Astrocyte (in vitro differentiated cells and primary cell): ENCODE measurements at regions not wholly inside any gene's neighbourhood (a gene's known extent, or its start where the extent isn't known, plus 50 kb on each side); places are given as distances from the start of the nearest gene placed in this dataset.

Source experiments
- EZH2 ChIP-seq: IDR thresholded peaks from 2 replicates; pipeline ENCODE4 v1.6.1; 2012; ENCODE audit warnings: mild to moderate bottlenecking, low read length, inconsistent platforms; ENCODE audit not compliant: insufficient read depth
- TF ChIP-seq, protein P1 (sequence below): IDR thresholded peaks from 2 replicates; pipeline ENCODE4 v1.5.1; 2011; ENCODE audit warnings: low read depth, mild to moderate bottlenecking, inconsistent platforms, low read length, moderate library complexity; ENCODE audit not compliant: insufficient read depth

DNA sequence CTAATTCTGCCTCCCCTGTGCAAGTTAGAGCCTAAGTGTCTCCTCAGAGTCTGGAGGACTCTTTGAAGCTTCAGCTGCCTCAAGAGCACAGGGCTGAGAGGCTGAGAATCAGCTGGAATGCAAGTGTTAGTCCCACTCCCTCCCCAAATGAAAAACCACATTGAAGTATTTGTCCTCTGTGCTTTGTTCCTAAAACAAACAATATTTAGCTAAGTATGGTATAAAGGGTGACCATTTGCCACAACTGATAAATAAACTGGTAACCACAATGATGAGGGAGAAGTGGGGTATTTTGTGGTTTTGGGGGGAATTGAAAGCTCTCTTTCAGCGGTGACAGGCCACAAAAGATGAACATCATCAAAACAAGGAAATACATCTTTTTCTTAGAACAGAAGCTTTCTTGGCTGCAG lies 91.7 kb upstream of the HDDC2 start:
- TF ChIP-seq, protein P1, sequence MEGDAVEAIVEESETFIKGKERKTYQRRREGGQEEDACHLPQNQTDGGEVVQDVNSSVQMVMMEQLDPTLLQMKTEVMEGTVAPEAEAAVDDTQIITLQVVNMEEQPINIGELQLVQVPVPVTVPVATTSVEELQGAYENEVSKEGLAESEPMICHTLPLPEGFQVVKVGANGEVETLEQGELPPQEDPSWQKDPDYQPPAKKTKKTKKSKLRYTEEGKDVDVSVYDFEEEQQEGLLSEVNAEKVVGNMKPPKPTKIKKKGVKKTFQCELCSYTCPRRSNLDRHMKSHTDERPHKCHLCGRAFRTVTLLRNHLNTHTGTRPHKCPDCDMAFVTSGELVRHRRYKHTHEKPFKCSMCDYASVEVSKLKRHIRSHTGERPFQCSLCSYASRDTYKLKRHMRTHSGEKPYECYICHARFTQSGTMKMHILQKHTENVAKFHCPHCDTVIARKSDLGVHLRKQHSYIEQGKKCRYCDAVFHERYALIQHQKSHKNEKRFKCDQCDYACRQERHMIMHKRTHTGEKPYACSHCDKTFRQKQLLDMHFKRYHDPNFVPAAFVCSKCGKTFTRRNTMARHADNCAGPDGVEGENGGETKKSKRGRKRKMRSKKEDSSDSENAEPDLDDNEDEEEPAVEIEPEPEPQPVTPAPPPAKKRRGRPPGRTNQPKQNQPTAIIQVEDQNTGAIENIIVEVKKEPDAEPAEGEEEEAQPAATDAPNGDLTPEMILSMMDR = no peak
- no peak for TF ChIP-seq EZH2
